Bronchial epithelial cell (primary cell): ENCODE measurements at regions not wholly inside any gene's neighbourhood (a gene's known extent, or its start where the extent isn't known, plus 50 kb on each side); places are given as distances from the start of the nearest gene placed in this dataset.
"Not testable (repeated sequence)": the region's sequence is repeated elsewhere in the genome, so short reads cannot be mapped to it uniquely, and the experiment has no call there.

ENCODE experiments used
- DNase-seq: peaks from one replicate; pipeline ENCODE4 v3.0.0-alpha.2; 2010; ENCODE audit warnings: low read depth
- FAIRE-seq: peaks from 2 replicates; lab custom pipeline; 2011; peaks lifted over from hg19 to GRCh38; lab: Jason Lieb, UNC
- H3K27me3 ChIP-seq: 2 replicates; pipeline ENCODE4 v1.5.1; 2011; ENCODE audit warnings: low read length; ENCODE audit not compliant: control insufficient read depth, insufficient read depth
- H3K36me3 ChIP-seq: 2 replicates; pipeline ENCODE4 v1.5.1; 2011; ENCODE audit warnings: low read length; ENCODE audit not compliant: control insufficient read depth, insufficient read depth
- H3K4me3 ChIP-seq: 2 replicates; pipeline ENCODE4 v1.5.1; 2011; ENCODE audit warnings: mild to moderate bottlenecking, low read depth, low read length, control low read depth
- TF ChIP-seq, protein P1 (sequence below): IDR thresholded peaks from 2 replicates; pipeline ENCODE4 v1.5.1; 2011; ENCODE audit warnings: mild to moderate bottlenecking, moderate library complexity, low read length, control low read depth, inconsistent platforms; ENCODE audit not compliant: insufficient read depth, severe bottlenecking

DNA sequence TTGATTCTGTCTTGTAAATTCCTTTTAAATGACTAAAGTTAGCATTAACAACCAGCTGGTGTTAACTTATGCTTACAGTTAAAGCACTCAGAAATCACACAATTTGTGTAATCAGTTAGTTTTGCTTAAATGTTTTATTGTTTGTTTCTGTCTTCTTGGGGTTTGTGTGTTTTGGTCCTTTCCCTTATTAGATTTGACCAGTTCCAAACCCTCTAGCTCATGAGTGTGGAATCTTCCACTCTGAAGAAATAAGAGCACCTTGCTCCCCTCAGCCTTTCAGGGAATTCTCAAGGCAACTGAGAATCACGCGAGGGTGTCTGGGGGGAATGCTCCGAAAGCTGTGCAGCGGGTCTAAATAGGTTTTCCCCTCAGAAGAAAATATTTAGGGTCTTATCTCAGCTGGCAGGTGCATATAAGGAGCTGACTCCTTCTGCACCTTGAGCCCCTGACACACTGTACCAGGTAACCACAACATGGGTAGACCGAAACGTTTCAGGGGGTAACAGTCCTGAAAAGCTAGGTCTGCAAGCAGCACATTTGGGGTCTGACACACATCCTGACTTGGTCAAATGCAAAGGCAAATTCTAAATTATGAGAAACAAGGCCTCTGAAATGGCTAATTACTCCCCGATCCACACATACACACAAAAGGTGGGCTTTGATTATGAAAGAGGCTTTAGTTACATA lies 188.1 kb upstream of the ETV3 start:
- Histone ChIP-seq H3K36me3 (no peaks in the 10 kb centered on the region), H3K4me3 (no peak overlapping the region), H3K27me3 (no peaks in the 10 kb centered on the region)
- TF ChIP-seq, protein P1, sequence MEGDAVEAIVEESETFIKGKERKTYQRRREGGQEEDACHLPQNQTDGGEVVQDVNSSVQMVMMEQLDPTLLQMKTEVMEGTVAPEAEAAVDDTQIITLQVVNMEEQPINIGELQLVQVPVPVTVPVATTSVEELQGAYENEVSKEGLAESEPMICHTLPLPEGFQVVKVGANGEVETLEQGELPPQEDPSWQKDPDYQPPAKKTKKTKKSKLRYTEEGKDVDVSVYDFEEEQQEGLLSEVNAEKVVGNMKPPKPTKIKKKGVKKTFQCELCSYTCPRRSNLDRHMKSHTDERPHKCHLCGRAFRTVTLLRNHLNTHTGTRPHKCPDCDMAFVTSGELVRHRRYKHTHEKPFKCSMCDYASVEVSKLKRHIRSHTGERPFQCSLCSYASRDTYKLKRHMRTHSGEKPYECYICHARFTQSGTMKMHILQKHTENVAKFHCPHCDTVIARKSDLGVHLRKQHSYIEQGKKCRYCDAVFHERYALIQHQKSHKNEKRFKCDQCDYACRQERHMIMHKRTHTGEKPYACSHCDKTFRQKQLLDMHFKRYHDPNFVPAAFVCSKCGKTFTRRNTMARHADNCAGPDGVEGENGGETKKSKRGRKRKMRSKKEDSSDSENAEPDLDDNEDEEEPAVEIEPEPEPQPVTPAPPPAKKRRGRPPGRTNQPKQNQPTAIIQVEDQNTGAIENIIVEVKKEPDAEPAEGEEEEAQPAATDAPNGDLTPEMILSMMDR: no peak
- DNase-seq (no peak), FAIRE-seq (no peak)

DNA sequence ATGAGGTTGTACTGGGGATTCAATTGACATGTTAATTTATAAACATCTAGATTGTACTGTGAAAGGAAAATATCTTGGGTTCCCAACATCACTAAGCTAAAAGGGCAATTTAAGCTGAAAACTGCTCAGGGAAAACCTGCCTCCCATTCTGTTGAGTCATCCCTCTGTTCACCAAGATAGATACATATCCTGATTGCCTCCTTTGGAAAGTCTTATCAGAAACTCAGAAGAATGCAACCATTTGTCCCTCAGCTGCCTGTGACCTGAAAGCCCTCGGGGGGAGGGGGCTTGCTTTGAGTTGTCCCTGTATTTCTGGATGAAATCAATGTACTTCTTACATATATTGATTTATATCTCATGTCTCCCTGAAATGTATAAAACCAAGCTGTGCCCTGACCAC lies 187.0 kb upstream of the ETV3 start:
- no peaks in the 10 kb centered on the region for H3K36me3 ChIP-seq
- DNase-seq: no peak
- TF ChIP-seq, protein P1: no peak
- H3K4me3 ChIP-seq: no peak overlapping the region
- H3K27me3 ChIP-seq: no peaks in the 10 kb centered on the region
- no peak for FAIRE-seq

DNA sequence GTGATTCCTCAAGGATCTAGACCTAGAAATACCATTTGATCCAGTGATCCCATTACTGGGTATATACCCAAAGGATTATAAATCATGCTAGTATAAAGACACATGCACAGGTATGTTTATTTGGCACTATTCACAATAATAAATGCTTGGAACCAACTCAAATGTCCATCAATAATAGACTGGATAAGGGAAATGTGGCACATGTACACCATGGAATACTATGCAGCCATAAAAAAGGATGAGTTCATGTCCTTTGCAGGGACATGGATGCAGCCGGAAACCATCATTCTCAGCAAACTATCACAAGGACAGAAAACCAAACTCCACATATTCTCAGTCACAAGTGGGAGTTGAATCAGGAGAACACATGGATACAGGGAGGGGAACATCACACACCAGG lies 183.8 kb upstream of the ETV3 start:
- not testable (repeated sequence) for FAIRE-seq, H3K4me3 ChIP-seq, DNase-seq, H3K27me3 ChIP-seq, H3K36me3 ChIP-seq

DNA sequence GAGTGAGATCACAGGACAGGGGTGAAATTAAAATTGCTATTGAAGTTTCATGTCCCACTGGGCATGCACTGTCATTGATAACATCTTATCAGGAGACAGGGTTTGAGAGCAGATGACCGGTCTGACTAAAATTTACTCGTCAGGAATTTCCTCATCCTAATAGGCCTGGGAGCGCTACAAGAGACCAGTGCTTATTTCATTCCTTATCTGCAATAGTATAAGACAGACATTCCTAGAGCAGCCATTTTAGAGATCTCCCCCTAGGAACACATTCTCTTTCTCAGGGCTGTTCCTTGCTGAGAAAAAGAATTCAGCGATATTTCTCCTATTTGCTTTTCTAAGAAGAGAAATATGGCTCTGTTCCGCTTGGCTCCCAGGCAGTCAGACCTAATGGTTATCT lies 181.4 kb upstream of the ETV3 start:
- TF ChIP-seq, protein P1: no peak
- FAIRE-seq (no peak), DNase-seq (no peak)

DNA sequence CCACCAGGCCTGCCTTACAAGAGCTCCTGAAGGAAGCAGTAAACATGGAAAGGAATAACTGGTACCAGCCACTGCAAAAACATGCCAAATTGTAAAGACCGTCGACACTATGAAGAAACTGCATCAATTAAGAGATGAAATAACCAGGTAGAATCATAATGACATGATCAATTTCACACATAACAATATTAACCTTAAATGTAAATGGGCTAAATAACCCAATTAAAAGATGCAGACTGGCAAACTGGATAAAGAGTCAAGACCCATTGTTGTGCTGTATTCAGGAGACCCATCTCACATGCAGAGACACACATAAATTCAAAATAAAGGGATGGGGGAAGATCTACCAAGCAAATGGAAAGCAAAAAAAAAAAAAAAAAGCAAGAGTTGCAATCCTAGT lies 179.0 kb upstream of the ETV3 start:
- DNase-seq, H3K4me3 ChIP-seq, H3K27me3 ChIP-seq, FAIRE-seq, H3K36me3 ChIP-seq: not testable (repeated sequence)

More for the DNA sequence above, 181.4 kb upstream of the ETV3 start:
- Histone ChIP-seq H3K27me3 (no peaks in the 10 kb centered on the region), H3K4me3 (no peak overlapping the region), H3K36me3 (no peaks in the 10 kb centered on the region)

DNA sequence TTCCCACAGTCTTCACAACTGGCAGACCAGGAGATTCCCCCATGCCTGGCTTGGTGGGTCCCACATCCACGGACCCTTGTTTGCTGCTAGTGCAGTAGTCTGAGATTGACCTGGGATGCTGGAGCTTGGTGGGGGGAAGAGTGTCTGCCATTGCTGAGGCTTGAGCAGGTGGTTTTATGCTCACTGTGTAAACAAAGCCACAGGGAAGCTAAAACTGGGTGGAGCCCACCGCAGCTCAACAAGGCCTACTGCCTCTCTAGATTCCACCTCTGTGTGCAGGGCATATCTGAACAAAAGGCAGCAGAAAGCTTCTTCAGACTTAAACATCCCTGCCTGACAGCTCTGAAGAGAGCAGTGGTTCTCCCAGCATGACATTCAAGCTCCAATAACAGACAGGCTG lies 177.3 kb upstream of the ETV3 start:
- TF ChIP-seq, protein P1: no peak
- H3K27me3 ChIP-seq: no peaks in the 10 kb centered on the region
- H3K4me3 ChIP-seq: no peak overlapping the region
- no peaks in the 10 kb centered on the region for H3K36me3 ChIP-seq
- no peak for FAIRE-seq
- no peak for DNase-seq

DNA sequence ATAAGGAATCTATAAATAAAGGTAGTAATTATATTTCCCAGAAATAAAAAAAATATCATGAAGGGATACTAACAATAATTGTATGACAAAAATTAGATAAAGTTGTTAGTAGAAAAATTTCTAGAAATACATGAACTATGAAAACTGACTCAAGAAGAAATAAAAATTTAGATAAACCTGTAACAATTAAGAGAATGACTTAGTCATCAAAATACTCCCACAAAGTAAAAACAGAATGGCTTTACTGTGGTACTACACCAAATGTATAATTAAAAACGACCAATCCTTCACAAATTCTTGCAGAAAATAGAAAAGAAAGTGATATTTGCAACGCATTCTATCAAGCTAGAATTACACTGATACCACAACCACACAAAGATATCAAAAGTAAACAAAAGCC lies 176.2 kb upstream of the ETV3 start:
- H3K36me3 ChIP-seq: no peaks in the 10 kb centered on the region
- TF ChIP-seq, protein P1: no peak
- H3K4me3 ChIP-seq: no peak overlapping the region
- no peaks in the 10 kb centered on the region for H3K27me3 ChIP-seq
- no peak for FAIRE-seq
- no peak for DNase-seq
